Activated CD8-positive, alpha-beta T cell treated with anti-CD3 and anti-CD28 coated beads, Interleukin-2, amount 10 ng/mL, durations not matched to agents 7 days and 5 days (primary cell): ENCODE measurements at regions not wholly inside any gene's neighbourhood (a gene's known extent, or its start where the extent isn't known, plus 50 kb on each side); places are given as distances from the start of the nearest gene placed in this dataset.

ENCODE experiments used
- ATAC-seq: fragments of 150-1000 bp; cut with Tn5 transposase; one replicate; pipeline ENCODE4 v1.10.0; 2021; ENCODE audit warnings: moderate library complexity
- CTCF ChIA-PET: fragments of 350-600 bp; sonication (Branson Sonifier 250); formaldehyde crosslinking; loops from one replicate; lab custom pipeline; 2021; ENCODE audit warnings: antibody characterized with exemption; lab: Charles Lee
- POLR2A ChIA-PET: fragments of 350-600 bp; sonication (Branson Sonifier 250); formaldehyde crosslinking; loops from one replicate; lab custom pipeline; 2021; ENCODE audit warnings: antibody characterized with exemption; lab: Charles Lee
- DNase-seq: peaks from one replicate; pipeline ENCODE4 v3.0.0-alpha.2; 2020
- H3K27ac Mint-ChIP-seq: one replicate; pipeline ENCODE4 v1.8.0; 2021; ENCODE audit warnings: mild to moderate bottlenecking, mixed read lengths
- H3K27me3 Mint-ChIP-seq: one replicate; pipeline ENCODE4 v1.8.0; 2021; ENCODE audit warnings: low read depth, mixed read lengths
- H3K36me3 Mint-ChIP-seq: one replicate; pipeline ENCODE4 v1.8.0; 2021; ENCODE audit warnings: low read depth, mixed read lengths
- H3K4me1 Mint-ChIP-seq: one replicate; pipeline ENCODE4 v1.8.0; 2021; ENCODE audit warnings: low read depth, mixed read lengths
- H3K4me3 Mint-ChIP-seq: one replicate; pipeline ENCODE4 v1.8.0; 2021; ENCODE audit warnings: mild to moderate bottlenecking, mixed read lengths
- H3K9me3 Mint-ChIP-seq: one replicate; pipeline ENCODE4 v1.8.0; 2022; ENCODE audit warnings: mixed read lengths; ENCODE audit not compliant: insufficient read depth

DNA sequence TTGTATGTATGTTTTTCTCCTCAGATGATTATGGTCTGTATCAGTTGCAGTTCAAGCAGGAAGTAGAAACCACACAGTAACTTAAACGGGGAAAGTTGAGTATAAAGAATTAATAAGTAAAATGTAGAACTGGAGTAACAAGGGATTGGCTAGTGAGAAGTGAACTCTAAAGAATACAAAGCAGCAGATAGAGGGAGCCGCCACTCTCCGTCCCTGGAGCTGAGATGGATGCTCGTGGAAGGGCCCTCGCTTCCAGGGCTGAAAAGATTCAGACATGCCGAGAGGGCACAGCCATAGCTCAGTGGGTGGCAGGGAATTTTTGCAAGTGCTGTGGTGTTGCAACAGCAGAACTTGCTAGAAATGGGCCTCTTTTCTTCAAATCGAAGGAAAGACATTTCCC, 155.8 kb downstream of the COL6A3 start:
- no peaks in the 10 kb centered on the region for H3K9me3 Mint-ChIP-seq
- CTCF ChIA-PET = interaction anchor here (1.0 kb wide), 1 partner anchor 217 kb away, joined by 3 read pairs; no protein-coding TSS in a partner anchor
- H3K36me3 Mint-ChIP-seq = no peaks in the 10 kb centered on the region
- POLR2A ChIA-PET = no interaction called here
- no peak overlapping the region for H3K27ac Mint-ChIP-seq
- DNase-seq = no peak
- H3K27me3 Mint-ChIP-seq = peaks cover 7% of the 10 kb centered on the region
- ATAC-seq = no peak
- H3K4me3 Mint-ChIP-seq = no peak overlapping the region
- no peaks in the 10 kb centered on the region for H3K4me1 Mint-ChIP-seq

DNA sequence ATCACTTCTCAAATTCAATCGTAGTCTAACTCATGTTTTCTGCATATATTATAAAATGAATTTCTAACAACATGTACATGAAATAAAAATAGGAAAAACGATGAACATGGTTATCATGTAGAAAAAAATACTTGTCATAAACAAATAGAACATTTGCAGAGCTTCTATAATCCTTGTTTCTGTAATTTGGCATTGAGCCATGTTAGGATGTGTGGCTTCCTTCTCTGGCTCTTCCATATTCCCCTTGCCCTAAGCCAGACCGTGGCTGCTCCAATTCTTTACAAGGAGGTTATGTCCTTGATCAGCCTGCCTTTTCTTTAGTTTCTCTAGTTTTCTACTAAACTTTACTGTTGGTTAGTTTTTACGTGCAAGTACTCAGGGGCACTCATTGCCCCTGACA, 155.3 kb downstream of the COL6A3 start:
- Mint-ChIP-seq H3K4me3 (no peak overlapping the region), H3K4me1 (no peaks in the 10 kb centered on the region), H3K9me3 (no peaks in the 10 kb centered on the region), H3K27me3 (peaks cover 5% of the 10 kb centered on the region), H3K36me3 (no peaks in the 10 kb centered on the region), H3K27ac (no peak overlapping the region)
- ATAC-seq (no peak), DNase-seq (no peak)
- POLR2A ChIA-PET = no interaction called here
- CTCF ChIA-PET = no interaction called here

GRCh38 chr2:237259201-237259600, 154.8 kb downstream of the COL6A3 start:
- Mint-ChIP-seq H3K36me3 (no peaks in the 10 kb centered on the region), H3K4me3 (no peak overlapping the region), H3K27me3 (peaks cover 4% of the 10 kb centered on the region), H3K27ac (no peak overlapping the region), H3K9me3 (no peaks in the 10 kb centered on the region), H3K4me1 (no peaks in the 10 kb centered on the region)
- ATAC-seq (no peak), DNase-seq (no peak)
- ChIA-PET CTCF (no interaction called here), POLR2A (interaction anchor here (0.6 kb wide), 1 partner anchor 9 kb away, joined by 3 read pairs; no protein-coding TSS in a partner anchor)

DNA sequence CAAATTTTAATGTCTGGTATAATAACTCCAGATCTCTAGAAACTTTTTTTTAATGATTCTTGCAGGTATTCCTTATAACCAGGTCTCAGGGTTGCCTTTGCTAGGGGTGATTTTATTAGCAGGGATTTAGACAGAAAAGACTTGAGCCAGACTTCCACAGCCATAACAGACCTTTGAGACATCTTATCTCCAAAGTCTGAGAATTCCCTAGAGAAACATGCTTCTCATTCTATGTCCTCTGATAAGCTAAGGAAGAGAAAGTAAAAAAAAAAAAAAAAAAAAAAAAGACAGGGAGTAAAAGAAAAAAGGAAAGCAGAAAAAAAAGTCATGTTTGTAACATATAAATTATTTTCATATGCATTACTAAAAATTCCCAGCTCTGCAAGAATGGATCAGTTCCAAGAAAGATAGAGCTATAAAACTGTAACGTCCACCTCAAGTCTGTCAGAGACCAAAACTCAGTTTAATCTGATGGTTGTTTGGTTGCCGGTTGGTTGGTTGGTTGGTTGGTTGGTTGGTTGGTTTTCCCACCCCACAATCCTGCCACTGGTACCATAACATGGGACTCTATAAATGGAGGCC, 153.8 kb downstream of the COL6A3 start:
- CTCF ChIA-PET = no interaction called here
- POLR2A ChIA-PET = interaction anchor here (0.6 kb wide), 1 partner anchor 8 kb away, joined by 3 read pairs; no protein-coding TSS in a partner anchor
- Mint-ChIP-seq H3K4me3 (no peak overlapping the region), H3K27me3 (peaks cover 4% of the 10 kb centered on the region), H3K36me3 (no peaks in the 10 kb centered on the region), H3K9me3 (no peaks in the 10 kb centered on the region), H3K4me1 (no peaks in the 10 kb centered on the region), H3K27ac (no peak overlapping the region)
- ATAC-seq = no peak
- no peak for DNase-seq

DNA sequence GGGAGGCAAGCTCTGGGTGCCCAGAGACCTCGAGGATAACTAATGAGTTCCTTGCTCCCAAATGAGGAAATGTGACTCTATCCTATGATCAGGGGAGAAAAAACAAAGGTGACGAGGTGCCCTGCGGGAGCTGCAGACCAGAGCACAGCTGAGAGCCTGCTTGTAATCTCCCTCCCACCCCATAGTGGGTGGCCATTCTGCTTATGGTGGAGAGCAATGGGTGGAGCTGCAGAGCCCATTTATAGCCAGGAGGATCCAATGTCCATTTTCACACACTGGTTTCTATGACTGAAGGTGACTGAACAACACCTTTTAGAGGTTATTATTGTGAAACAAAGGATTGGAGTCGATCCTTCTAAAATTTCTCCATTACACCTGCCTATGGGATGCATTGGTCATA, 153.3 kb downstream of the COL6A3 start:
- peaks cover 4% of the 10 kb centered on the region for H3K27me3 Mint-ChIP-seq
- ChIA-PET CTCF (no interaction called here), POLR2A (no interaction called here)
- DNase-seq (no peak), ATAC-seq (no peak)
- no peaks in the 10 kb centered on the region for H3K36me3 Mint-ChIP-seq
- no peak overlapping the region for H3K4me3 Mint-ChIP-seq
- H3K9me3 Mint-ChIP-seq = no peaks in the 10 kb centered on the region
- H3K27ac Mint-ChIP-seq = no peak overlapping the region
- H3K4me1 Mint-ChIP-seq = no peaks in the 10 kb centered on the region

- Mint-ChIP-seq H3K27me3 (peaks cover 7% of the 10 kb centered on the region), H3K9me3 (no peaks in the 10 kb centered on the region), H3K4me1 (no peaks in the 10 kb centered on the region), H3K4me3 (no peak overlapping the region), H3K36me3 (no peaks in the 10 kb centered on the region), H3K27ac (no peak overlapping the region)
- ChIA-PET POLR2A (no interaction called here), CTCF (no interaction called here)
- DNase-seq (no peak), ATAC-seq (no peak)
Measured at GRCh38 chr2:237261327-237261726, 152.6 kb downstream of the COL6A3 start.

DNA sequence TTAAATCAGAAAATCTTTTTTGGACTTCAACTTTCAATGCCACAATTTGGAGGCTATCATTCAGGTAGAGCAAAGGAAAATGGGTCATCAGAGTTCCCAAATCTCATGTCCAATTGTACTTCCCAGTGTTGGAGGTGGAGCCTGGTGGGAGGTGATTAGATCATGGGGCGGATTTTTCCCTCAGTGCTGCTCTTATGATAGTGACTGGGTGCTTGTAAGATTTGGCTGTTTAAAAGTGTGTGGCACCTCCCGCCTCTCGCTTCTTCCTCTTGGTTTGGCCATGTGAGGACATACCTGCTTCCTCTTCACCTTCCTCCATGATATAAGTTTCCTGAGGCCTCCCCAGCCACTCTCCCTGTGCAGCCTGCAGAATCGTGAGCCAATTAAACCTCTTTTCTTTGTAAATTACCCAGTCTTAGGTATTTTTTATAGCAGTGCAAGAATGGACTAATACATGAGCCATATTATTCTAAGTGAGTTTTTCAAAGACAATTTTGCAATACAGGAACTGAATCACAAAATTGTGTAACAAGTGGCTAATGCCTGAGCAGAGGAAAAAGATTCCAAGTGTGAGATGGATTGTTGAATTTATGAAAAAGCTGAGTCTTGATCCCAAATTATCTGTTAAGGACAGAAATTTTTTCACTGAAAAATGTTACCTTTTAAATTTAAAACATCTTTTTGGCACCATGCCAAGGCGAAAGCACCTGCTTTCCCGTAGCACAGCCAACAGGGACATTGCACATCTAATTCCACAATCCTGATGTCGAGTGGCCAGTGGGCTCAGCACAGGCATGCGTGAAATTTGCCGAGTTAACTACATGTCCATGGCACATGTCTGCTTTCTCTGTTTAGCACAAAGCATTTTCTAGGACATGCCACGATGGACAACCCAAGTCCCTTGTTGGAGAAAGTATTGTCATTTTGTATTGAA, 150.9 kb downstream of the COL6A3 start:
- Mint-ChIP-seq H3K9me3 (no peaks in the 10 kb centered on the region), H3K27ac (no peak overlapping the region), H3K36me3 (no peaks in the 10 kb centered on the region), H3K4me3 (no peak overlapping the region), H3K4me1 (no peaks in the 10 kb centered on the region), H3K27me3 (peaks cover 7% of the 10 kb centered on the region)
- no peak for ATAC-seq
- no peak for DNase-seq
- POLR2A ChIA-PET = no interaction called here
- CTCF ChIA-PET = no interaction called here

- POLR2A ChIA-PET = no interaction called here
- Mint-ChIP-seq H3K4me3 (no peak overlapping the region), H3K36me3 (no peaks in the 10 kb centered on the region), H3K9me3 (no peaks in the 10 kb centered on the region), H3K27ac (no peak overlapping the region), H3K4me1 (no peaks in the 10 kb centered on the region), H3K27me3 (peaks cover 10% of the 10 kb centered on the region)
- DNase-seq (no peak), ATAC-seq (no peak)
- CTCF ChIA-PET = no interaction called here
Measured at GRCh38 chr2:237264480-237265219, 149.3 kb downstream of the COL6A3 start.

GRCh38 chr2:237268004-237268708, 145.8 kb downstream of the COL6A3 start:
- H3K27me3 Mint-ChIP-seq = peaks cover 13% of the 10 kb centered on the region
- no peak for ATAC-seq
- H3K27ac Mint-ChIP-seq = no peak overlapping the region
- CTCF ChIA-PET = no interaction called here
- H3K36me3 Mint-ChIP-seq = no peaks in the 10 kb centered on the region
- no peaks in the 10 kb centered on the region for H3K9me3 Mint-ChIP-seq
- POLR2A ChIA-PET = interaction anchor here (0.7 kb wide), 1 partner anchor 9 kb away, joined by 3 read pairs; no protein-coding TSS in a partner anchor
- H3K4me1 Mint-ChIP-seq = no peaks in the 10 kb centered on the region
- no peak for DNase-seq
- H3K4me3 Mint-ChIP-seq = no peak overlapping the region

GRCh38 chr2:237269138-237269875, 144.7 kb downstream of the COL6A3 start:
- peaks cover 13% of the 10 kb centered on the region for H3K27me3 Mint-ChIP-seq
- H3K9me3 Mint-ChIP-seq = no peaks in the 10 kb centered on the region
- CTCF ChIA-PET = no interaction called here
- ATAC-seq = no peak
- H3K4me1 Mint-ChIP-seq = no peaks in the 10 kb centered on the region
- POLR2A ChIA-PET = no interaction called here
- DNase-seq = no peak
- H3K27ac Mint-ChIP-seq = no peak overlapping the region
- H3K36me3 Mint-ChIP-seq = no peaks in the 10 kb centered on the region
- H3K4me3 Mint-ChIP-seq = no peak overlapping the region

GRCh38 chr2:237270520-237270919, 143.4 kb downstream of the COL6A3 start:
- Mint-ChIP-seq H3K27me3 (peaks cover 13% of the 10 kb centered on the region), H3K36me3 (no peaks in the 10 kb centered on the region), H3K4me1 (no peaks in the 10 kb centered on the region), H3K9me3 (no peaks in the 10 kb centered on the region), H3K27ac (no peak overlapping the region), H3K4me3 (no peak overlapping the region)
- CTCF ChIA-PET = interaction anchor here (1.0 kb wide), 1 partner anchor 16 kb away, joined by 3 read pairs; no protein-coding TSS in a partner anchor
- DNase-seq (no peak), ATAC-seq (no peak)
- POLR2A ChIA-PET = no interaction called here
